Sigmoid colon (tissue), 6 donors: ENCODE measurements at regions not wholly inside any gene's neighbourhood (a gene's known extent, or its start where the extent isn't known, plus 50 kb on each side); places are given as distances from the start of the nearest gene placed in this dataset.

ENCODE experiments used
- DNase-seq: peaks from one replicate; pipeline ENCODE4 v3.0.0-alpha.2; 2019
- H3K27ac ChIP-seq, 4 donors: fragments of 200-600 bp; sonication (generic); one replicate each; pipeline ENCODE4 v1.5.1; 2016 to 2019; ENCODE audit warnings: mild to moderate bottlenecking in 1 of 4
- H3K27me3 ChIP-seq, 3 donors: fragments of 200-600 bp; sonication (generic); one replicate each; pipeline ENCODE4 v1.5.1; 2019; ENCODE audit warnings: mild to moderate bottlenecking in 1 of 3
- H3K36me3 ChIP-seq, 4 donors: fragments of 200-600 bp; sonication (generic); one replicate each; pipeline ENCODE4 v1.5.1; 2016 to 2019
- H3K4me1 ChIP-seq, 4 donors: fragments of 200-600 bp; sonication (generic); one replicate each; pipeline ENCODE4 v1.5.1; 2017 to 2019
- H3K4me3 ChIP-seq, 4 donors: fragments of 200-600 bp; sonication (generic); one replicate each; pipeline ENCODE4 v1.5.1; 2017 to 2019; ENCODE audit warnings: mild to moderate bottlenecking in 2 of 4, moderate library complexity in 1 of 4
- H3K9me3 ChIP-seq, 4 donors: fragments of 200-600 bp in 3 of 4; sonication (generic) in 3 of 4; one replicate each; pipeline versions ENCODE4 v1.5.1 to v1.6.1; 2013 to 2019
- CTCF ChIP-seq, 4 experiments: fragments of 450-650 bp in 3 of 4; fragments of 200-600 bp in 1 of 4; IDR thresholded peaks; one replicate each; pipeline ENCODE4 v1.5.1; 2016 to 2019; ENCODE audit warnings: antibody characterized with exemption in 4 of 4, mild to moderate bottlenecking in 3 of 4, moderate library complexity in 2 of 4
- EP300 ChIP-seq, 4 donors: sonication (generic); formaldehyde crosslinking; IDR thresholded peaks; one replicate each; pipeline ENCODE4 v1.6.1; 2017; ENCODE audit warnings: antibody characterized with exemption in 4 of 4
- POLR2A ChIP-seq, 2 donors: fragments of 450-650 bp; IDR thresholded peaks; one replicate each; pipeline ENCODE4 v1.6.1; 2016; ENCODE audit warnings: antibody characterized with exemption in 2 of 2, mild to moderate bottlenecking in 2 of 2, moderate library complexity in 2 of 2
- POLR2AphosphoS5 ChIP-seq, 4 donors: sonication (generic); formaldehyde crosslinking; IDR thresholded peaks; one replicate each; pipeline ENCODE4 v1.6.1; 2017; ENCODE audit warnings: antibody characterized with exemption in 4 of 4
- WGBS, 2 donors: extraction: QIAGEN DNeasy Blood & Tissue Kit; methylation state at CpG; one replicate each; pipeline ENCODE4 v1.1.7; 2013; 5-methylcytosine and 5-hydroxymethylcytosine counted together
- intact Hi-C: fragments of 100-400 bp; cut with DNase I; formaldehyde crosslinking; loops from one replicate; pipeline ENCODE4 v1.15.1; 2023
- donor health status: healthy with polysubstance abuse.
- donor health status: healthy.

GRCh38 chr15:96424674-96425073 is 94.2 kb downstream of the NR2F2 start:
- Histone ChIP-seq H3K4me3 (no peak overlapping the region), H3K27ac (no peak overlapping the region), H3K36me3 (no peaks in the 10 kb centered on the region), H3K4me1 (peaks cover 0 to 10% (median 9%) of the 10 kb centered on the region in 4 donors), H3K27me3 (peaks cover 10 to 31% (median 21%) of the 10 kb centered on the region in 3 donors), H3K9me3 (no peaks in the 10 kb centered on the region)
- intact Hi-C loops, result no loop called here
- TF ChIP-seq EP300 (IDR thresholded peaks at IDR 0.05) (no peak), POLR2A (IDR thresholded peaks at IDR 0.05) (no peak), CTCF (IDR thresholded peaks at IDR 0.05) (no peak), POLR2AphosphoS5 (IDR thresholded peaks at IDR 0.05) (no peak)
- WGBS, 2 donors, result 91 to 92% methylated on average over 4 of the region's 4 CpGs
- no peak for DNase-seq

GRCh38 chr15:96428742-96429141 is 98.2 kb downstream of the NR2F2 start:
- H3K4me1 ChIP-seq, result peaks cover 0 to 10% (median 9%) of the 10 kb centered on the region in 4 donors
- H3K27me3 ChIP-seq, result no peaks in the 10 kb centered on the region
- H3K27ac ChIP-seq, result peak overlapping the region in 1 of 4 donors; percentile 55
- no peaks in the 10 kb centered on the region for H3K36me3 ChIP-seq
- TF ChIP-seq POLR2AphosphoS5 (IDR thresholded peaks at IDR 0.05) (peak in 3 of 4 donors; percentile 21 to 66 (median 38)), CTCF (IDR thresholded peaks at IDR 0.05) (no peak), POLR2A (IDR thresholded peaks at IDR 0.05) (no peak), EP300 (IDR thresholded peaks at IDR 0.05) (peak in 1 of 4 donors; percentile 28)
- DNase-seq, result no peak
- intact Hi-C loops, result no loop called here
- no peak overlapping the region for H3K4me3 ChIP-seq
- no peaks in the 10 kb centered on the region for H3K9me3 ChIP-seq

- no peaks in the 10 kb centered on the region for H3K9me3 ChIP-seq
- H3K36me3 ChIP-seq, result no peaks in the 10 kb centered on the region
- DNase-seq, result no peak
- no peak overlapping the region for H3K4me3 ChIP-seq
- H3K4me1 ChIP-seq, result peaks cover 0 to 10% (median 9%) of the 10 kb centered on the region in 4 donors
- TF ChIP-seq POLR2AphosphoS5 (IDR thresholded peaks at IDR 0.05), result no peak
- TF ChIP-seq EP300 (IDR thresholded peaks at IDR 0.05), result no peak
- no peak for TF ChIP-seq CTCF (IDR thresholded peaks at IDR 0.05)
- TF ChIP-seq POLR2A (IDR thresholded peaks at IDR 0.05), result no peak
- no peaks in the 10 kb centered on the region for H3K27me3 ChIP-seq
- WGBS, 2 donors, result 80 to 84% methylated on average over 5 of the region's 5 CpGs
- H3K27ac ChIP-seq, result no peak overlapping the region
- intact Hi-C loops, result no loop called here
Observed at GRCh38 chr15:96431786-96432185, 101.3 kb downstream of the NR2F2 start.

GRCh38 chr15:96435022-96435421 is 104.5 kb downstream of the NR2F2 start:
- H3K36me3 ChIP-seq, result no peaks in the 10 kb centered on the region

More at GRCh38 chr15:96435022-96435421, 104.5 kb downstream of the NR2F2 start:
- WGBS, 2 donors, result 18 to 69% methylated on average over 4 of the region's 4 CpGs
- H3K4me3 ChIP-seq, result no peak overlapping the region
- H3K27ac ChIP-seq, result no peak overlapping the region
- no peaks in the 10 kb centered on the region for H3K4me1 ChIP-seq
- DNase-seq, result no peak
- no peaks in the 10 kb centered on the region for H3K9me3 ChIP-seq
- intact Hi-C loops, result no loop called here
- no peaks in the 10 kb centered on the region for H3K27me3 ChIP-seq
- TF ChIP-seq POLR2A (IDR thresholded peaks at IDR 0.05) (no peak), EP300 (IDR thresholded peaks at IDR 0.05) (no peak), CTCF (IDR thresholded peaks at IDR 0.05) (no peak), POLR2AphosphoS5 (IDR thresholded peaks at IDR 0.05) (no peak)
